ENCODE measurements at regions not wholly inside any gene's neighbourhood (a gene's known extent, or its start where the extent isn't known, plus 50 kb on each side); places are given as distances from the start of the nearest gene placed in this dataset.

- no peak overlapping the region for H3K27ac ChIP-seq (ENCODE audit: low read length, poor library complexity, severe bottlenecking)
Measured at GRCh38 chr6:168242940-168243225, 76.7 kb downstream of the DACT2 start.

GRCh38 chr6:168242111-168242939, 77.3 kb downstream of the DACT2 start:
- H2AK5ac ChIP-seq (ENCODE audit: low read length, severe bottlenecking), result no peak overlapping the region
- no peak overlapping the region for H3K23ac ChIP-seq (ENCODE audit: low read length in 2 of 2)
- H2BK5ac ChIP-seq (ENCODE audit: low read depth, low read length, poor library complexity, severe bottlenecking), result no peak overlapping the region
- peaks cover 31 to 51% of the 10 kb centered on the region in 2 experiments for H3K27me3 ChIP-seq (ENCODE audit: control insufficient read depth in 1 of 2, insufficient read depth in 1 of 2, low read length in 2 of 2)
- H2BK15ac ChIP-seq (ENCODE audit: low read depth, poor library complexity, severe bottlenecking), result no peak overlapping the region
- peak overlapping the region; percentile 28 for H4K91ac ChIP-seq (ENCODE audit: low read length)
- H2AFZ ChIP-seq (ENCODE audit: low read depth, low read length), result no peak overlapping the region
- 84% methylated on average over 9 of the region's 9 CpGs for WGBS
- no peak overlapping the region for H3K4me3 ChIP-seq (ENCODE audit: insufficient read depth in 1 of 2, low read depth in 1 of 2, low read length in 2 of 2)
- H3K18ac ChIP-seq (ENCODE audit: low read depth in 1 of 2, low read length in 2 of 2), result no peak overlapping the region
- no peak overlapping the region for H4K8ac ChIP-seq (ENCODE audit: low read length)
- H2BK120ac ChIP-seq (ENCODE audit: low read depth, low read length), result no peak overlapping the region
- H3K9ac ChIP-seq (ENCODE audit: low read length), result no peak overlapping the region
- no peaks in the 10 kb centered on the region for H3K79me1 ChIP-seq (replicated peaks; ENCODE audit: low read length, poor library complexity, severe bottlenecking)
- no peak overlapping the region for H3K27ac ChIP-seq (ENCODE audit: low read length, poor library complexity, severe bottlenecking)
- no peak overlapping the region for H3K14ac ChIP-seq (ENCODE audit: low read length in 2 of 2)
- no peak overlapping the region for H3K4me2 ChIP-seq (ENCODE audit: low read length, poor library complexity, severe bottlenecking)
- no peaks in the 10 kb centered on the region for H3K36me3 ChIP-seq (ENCODE audit: control insufficient read depth in 1 of 2, insufficient read depth in 2 of 2, low read depth in 1 of 2, low read length in 2 of 2)
- no peak overlapping the region for H3K4ac ChIP-seq (ENCODE audit: low read depth in 1 of 2, low read length in 2 of 2)
- H3K9me3 ChIP-seq (ENCODE audit: control insufficient read depth, low read length), result no peaks in the 10 kb centered on the region
- peaks cover 13% of the 10 kb centered on the region for H3K4me1 ChIP-seq (ENCODE audit: control insufficient read depth, insufficient read depth, low read depth, low read length)
- DNase-seq, result no peak
- H2BK12ac ChIP-seq (ENCODE audit: low read length in 2 of 2), result no peak overlapping the region

More at GRCh38 chr6:168242940-168243225, 76.7 kb downstream of the DACT2 start:
- Histone ChIP-seq H4K8ac (ENCODE audit: low read length) (no peak overlapping the region), H2BK120ac (ENCODE audit: low read depth, low read length) (no peak overlapping the region), H3K4ac (ENCODE audit: low read depth in 1 of 2, low read length in 2 of 2) (no peak overlapping the region), H4K91ac (ENCODE audit: low read length) (no peak overlapping the region), H2BK12ac (ENCODE audit: low read length in 2 of 2) (no peak overlapping the region), H3K36me3 (ENCODE audit: control insufficient read depth in 1 of 2, insufficient read depth in 2 of 2, low read depth in 1 of 2, low read length in 2 of 2) (no peaks in the 10 kb centered on the region), H2AFZ (ENCODE audit: low read depth, low read length) (no peak overlapping the region), H3K9me3 (ENCODE audit: control insufficient read depth, low read length) (no peaks in the 10 kb centered on the region), H3K9ac (ENCODE audit: low read length) (no peak overlapping the region), H2BK5ac (ENCODE audit: low read depth, low read length, poor library complexity, severe bottlenecking) (no peak overlapping the region), H3K18ac (ENCODE audit: low read depth in 1 of 2, low read length in 2 of 2) (no peak overlapping the region), H3K23ac (ENCODE audit: low read length in 2 of 2) (no peak overlapping the region), H3K79me1 (replicated peaks; ENCODE audit: low read length, poor library complexity, severe bottlenecking) (no peaks in the 10 kb centered on the region), H3K27me3 (ENCODE audit: control insufficient read depth in 1 of 2, insufficient read depth in 1 of 2, low read length in 2 of 2) (peaks cover 31 to 51% of the 10 kb centered on the region in 2 experiments), H2BK15ac (ENCODE audit: low read depth, poor library complexity, severe bottlenecking) (no peak overlapping the region), H2AK5ac (ENCODE audit: low read length, severe bottlenecking) (no peak overlapping the region), H3K4me2 (ENCODE audit: low read length, poor library complexity, severe bottlenecking) (no peak overlapping the region), H3K4me3 (ENCODE audit: insufficient read depth in 1 of 2, low read depth in 1 of 2, low read length in 2 of 2) (no peak overlapping the region), H3K4me1 (ENCODE audit: control insufficient read depth, insufficient read depth, low read depth, low read length) (peaks cover 16% of the 10 kb centered on the region), H3K14ac (ENCODE audit: low read length in 2 of 2) (no peak overlapping the region)
- WGBS, result 92% methylated on average over 8 of the region's 8 CpGs
- DNase-seq, result no peak

DNA sequence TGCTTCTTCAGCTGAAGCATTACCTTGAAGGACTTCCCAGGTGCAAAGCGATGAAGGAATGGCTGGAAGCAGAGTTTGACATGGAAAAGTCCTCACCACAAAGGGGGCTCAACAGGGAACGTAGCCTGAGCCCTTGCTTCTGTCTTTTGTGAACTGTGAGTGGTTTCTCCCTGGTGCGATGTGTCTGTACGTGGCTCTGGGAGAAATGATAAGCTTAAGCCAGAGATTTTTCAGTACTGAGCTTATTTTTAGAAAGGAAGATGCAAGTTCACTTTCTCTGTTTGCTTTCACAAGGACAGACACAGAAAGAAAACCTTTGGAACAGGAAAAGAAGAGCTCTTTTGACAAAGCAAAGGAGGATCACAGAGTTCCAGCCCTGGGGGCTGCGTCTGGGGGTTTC, 79.4 kb downstream of the DACT2 start:
- Histone ChIP-seq H2BK5ac (ENCODE audit: low read depth, low read length, poor library complexity, severe bottlenecking) (no peak overlapping the region), H3K27ac (ENCODE audit: low read length, poor library complexity, severe bottlenecking) (no peak overlapping the region), H3K14ac (ENCODE audit: low read length in 2 of 2) (no peak overlapping the region), H2AK5ac (ENCODE audit: low read length, severe bottlenecking) (no peak overlapping the region), H3K4me1 (ENCODE audit: control insufficient read depth, insufficient read depth, low read depth, low read length) (peaks cover 13% of the 10 kb centered on the region), H3K36me3 (ENCODE audit: control insufficient read depth in 1 of 2, insufficient read depth in 2 of 2, low read depth in 1 of 2, low read length in 2 of 2) (no peaks in the 10 kb centered on the region), H2AFZ (ENCODE audit: low read depth, low read length) (no peak overlapping the region), H3K79me1 (replicated peaks; ENCODE audit: low read length, poor library complexity, severe bottlenecking) (no peaks in the 10 kb centered on the region), H4K91ac (ENCODE audit: low read length) (no peak overlapping the region), H3K4me3 (ENCODE audit: insufficient read depth in 1 of 2, low read depth in 1 of 2, low read length in 2 of 2) (no peak overlapping the region), H4K8ac (ENCODE audit: low read length) (no peak overlapping the region), H3K23ac (ENCODE audit: low read length in 2 of 2) (no peak overlapping the region), H3K9ac (ENCODE audit: low read length) (no peak overlapping the region), H3K9me3 (ENCODE audit: control insufficient read depth, low read length) (no peaks in the 10 kb centered on the region), H3K18ac (ENCODE audit: low read depth in 1 of 2, low read length in 2 of 2) (no peak overlapping the region), H3K4me2 (ENCODE audit: low read length, poor library complexity, severe bottlenecking) (no peak overlapping the region), H3K27me3 (ENCODE audit: control insufficient read depth in 1 of 2, insufficient read depth in 1 of 2, low read length in 2 of 2) (peaks cover 25 to 39% of the 10 kb centered on the region in 2 experiments), H3K4ac (ENCODE audit: low read depth in 1 of 2, low read length in 2 of 2) (no peak overlapping the region), H2BK15ac (ENCODE audit: low read depth, poor library complexity, severe bottlenecking) (no peak overlapping the region), H2BK12ac (ENCODE audit: low read length in 2 of 2) (no peak overlapping the region), H2BK120ac (ENCODE audit: low read depth, low read length) (no peak overlapping the region)
- 79% methylated on average over 5 of the region's 5 CpGs for whole genome bisulfite sequencing
- no peak for DNase-seq

DNA sequence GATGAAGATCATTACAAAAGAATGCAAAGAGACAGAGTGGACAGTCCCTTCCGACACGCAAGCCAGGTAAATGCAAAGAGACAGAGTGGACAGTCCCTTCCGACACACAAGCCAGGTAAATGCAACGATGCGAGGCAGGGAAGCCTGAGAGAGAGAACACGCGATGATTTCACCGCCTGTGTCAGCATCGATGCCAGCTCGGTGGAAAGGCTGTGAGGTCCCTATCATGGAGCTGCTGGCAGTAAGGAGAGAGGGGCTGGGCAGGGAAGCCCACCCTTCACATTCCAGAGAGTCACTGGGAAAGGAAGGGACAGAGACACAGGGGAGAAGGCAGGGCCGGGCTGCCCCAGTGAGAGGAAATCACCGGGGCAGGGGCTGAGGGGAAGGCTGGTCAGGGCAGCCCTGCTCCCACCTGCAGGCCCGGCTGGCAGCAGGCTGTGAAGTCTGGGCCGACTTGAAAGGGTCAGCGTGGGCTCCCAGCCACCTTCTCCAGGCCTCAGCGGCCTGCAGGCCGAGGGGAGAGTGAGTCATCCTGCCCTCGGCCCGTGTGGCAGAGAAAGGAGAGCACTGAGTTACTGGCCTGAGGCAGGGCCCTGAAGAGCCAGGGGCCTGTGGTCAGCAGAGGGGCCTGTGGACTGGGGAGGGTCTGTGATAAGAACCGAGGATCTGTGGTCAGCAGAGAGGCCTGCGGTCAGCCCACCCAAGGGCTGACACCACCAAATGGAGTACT, 80.4 kb downstream of the DACT2 start:
- Histone ChIP-seq H2BK15ac (ENCODE audit: low read depth, poor library complexity, severe bottlenecking) (no peak overlapping the region), H4K8ac (ENCODE audit: low read length) (peak overlapping the region; percentile 40), H2BK120ac (ENCODE audit: low read depth, low read length) (no peak overlapping the region), H3K9ac (ENCODE audit: low read length) (no peak overlapping the region), H3K4me3 (ENCODE audit: insufficient read depth in 1 of 2, low read depth in 1 of 2, low read length in 2 of 2) (no peak overlapping the region), H3K23ac (ENCODE audit: low read length in 2 of 2) (no peak overlapping the region), H2BK5ac (ENCODE audit: low read depth, low read length, poor library complexity, severe bottlenecking) (no peak overlapping the region), H3K14ac (ENCODE audit: low read length in 2 of 2) (peak overlapping the region in 1 of 2 experiments; percentile 9), H3K27me3 (ENCODE audit: control insufficient read depth in 1 of 2, insufficient read depth in 1 of 2, low read length in 2 of 2) (peaks cover 22 to 31% of the 10 kb centered on the region in 2 experiments), H3K79me1 (replicated peaks; ENCODE audit: low read length, poor library complexity, severe bottlenecking) (no peaks in the 10 kb centered on the region), H3K4me2 (ENCODE audit: low read length, poor library complexity, severe bottlenecking) (no peak overlapping the region), H3K27ac (ENCODE audit: low read length, poor library complexity, severe bottlenecking) (no peak overlapping the region), H2BK12ac (ENCODE audit: low read length in 2 of 2) (no peak overlapping the region), H4K91ac (ENCODE audit: low read length) (no peak overlapping the region), H3K18ac (ENCODE audit: low read depth in 1 of 2, low read length in 2 of 2) (no peak overlapping the region), H2AFZ (ENCODE audit: low read depth, low read length) (no peak overlapping the region), H3K4me1 (ENCODE audit: control insufficient read depth, insufficient read depth, low read depth, low read length) (peaks cover 13% of the 10 kb centered on the region), H3K36me3 (ENCODE audit: control insufficient read depth in 1 of 2, insufficient read depth in 2 of 2, low read depth in 1 of 2, low read length in 2 of 2) (no peaks in the 10 kb centered on the region), H2AK5ac (ENCODE audit: low read length, severe bottlenecking) (no peak overlapping the region), H3K4ac (ENCODE audit: low read depth in 1 of 2, low read length in 2 of 2) (no peak overlapping the region), H3K9me3 (ENCODE audit: control insufficient read depth, low read length) (no peaks in the 10 kb centered on the region)
- 63% methylated on average over 21 of the region's 21 CpGs for WGBS
- DNase-seq, result peak; percentile 46
